Smooth muscle cell (in vitro differentiated cells): ENCODE measurements at regions not wholly inside any gene's neighbourhood (a gene's known extent, or its start where the extent isn't known, plus 50 kb on each side); places are given as distances from the start of the nearest gene placed in this dataset.

Experiments used
- DNase-seq: peaks from one replicate; lab custom pipeline; 2025; ENCODE audit not compliant: unreplicated experiment; lab: John Stamatoyannopoulos, UW
- H2AFZ ChIP-seq: fragments of 200-600 bp; sonication (generic); 2 replicates; pipeline ENCODE4 v1.6.0; 2016; ENCODE audit warnings: antibody characterized with exemption, low read depth, mild to moderate bottlenecking
- H3F3A ChIP-seq: fragments of 200-600 bp; sonication (generic); 2 replicates; pipeline ENCODE4 v1.6.0; 2017; ENCODE audit warnings: antibody characterized with exemption, low read depth
- H3K27ac ChIP-seq: fragments of 200-600 bp; sonication (generic); 2 replicates; pipeline ENCODE4 v1.5.1; 2016; ENCODE audit warnings: low read depth, mild to moderate bottlenecking
- H3K27me3 ChIP-seq: fragments of 200-600 bp; sonication (generic); 2 replicates; pipeline ENCODE4 v1.6.1; 2016; ENCODE audit warnings: low read depth, mild to moderate bottlenecking
- H3K36me3 ChIP-seq: fragments of 200-600 bp; sonication (generic); 2 replicates; pipeline ENCODE4 v1.5.1; 2016; ENCODE audit warnings: low read depth
- H3K4me1 ChIP-seq: fragments of 200-600 bp; sonication (generic); 2 replicates; pipeline ENCODE4 v1.5.1; 2016; ENCODE audit warnings: low read depth
- H3K4me2 ChIP-seq: fragments of 200-600 bp; sonication (generic); 2 replicates; pipeline ENCODE4 v1.6.0; 2016; ENCODE audit warnings: mild to moderate bottlenecking
- H3K4me3 ChIP-seq: fragments of 200-600 bp; sonication (generic); 2 replicates; pipeline ENCODE4 v1.5.1; 2016; ENCODE audit warnings: mild to moderate bottlenecking
- H3K79me2 ChIP-seq: fragments of 200-600 bp; sonication (generic); 2 replicates; pipeline ENCODE4 v1.6.0; 2016; ENCODE audit warnings: low read depth, mild to moderate bottlenecking
- H3K9ac ChIP-seq: fragments of 200-600 bp; sonication (generic); 2 replicates; pipeline ENCODE4 v1.6.0; 2016; ENCODE audit warnings: low read depth
- H3K9me3 ChIP-seq: fragments of 200-600 bp; sonication (generic); replicated peaks from 2 replicates; pipeline ENCODE4 v1.5.1; 2016; ENCODE audit warnings: low read depth
- H4K20me1 ChIP-seq: fragments of 200-600 bp; sonication (generic); 2 replicates; pipeline ENCODE4 v1.6.0; 2016; ENCODE audit warnings: low read depth
- WGBS: methylation state at CpG from one replicate; pipeline ENCODE4 v1.1.7; 2016; ENCODE audit warnings: low lambda C conversion rate; 5-methylcytosine and 5-hydroxymethylcytosine counted together
- TF ChIP-seq, protein P1 (sequence below): fragments of 200-600 bp; sonication (generic); IDR thresholded peaks from 2 replicates; pipeline ENCODE4 v1.5.1; 2017; ENCODE audit warnings: borderline replicate concordance, mild to moderate bottlenecking, antibody characterized with exemption; ENCODE audit not compliant: insufficient read depth, poor library complexity, severe bottlenecking

DNA sequence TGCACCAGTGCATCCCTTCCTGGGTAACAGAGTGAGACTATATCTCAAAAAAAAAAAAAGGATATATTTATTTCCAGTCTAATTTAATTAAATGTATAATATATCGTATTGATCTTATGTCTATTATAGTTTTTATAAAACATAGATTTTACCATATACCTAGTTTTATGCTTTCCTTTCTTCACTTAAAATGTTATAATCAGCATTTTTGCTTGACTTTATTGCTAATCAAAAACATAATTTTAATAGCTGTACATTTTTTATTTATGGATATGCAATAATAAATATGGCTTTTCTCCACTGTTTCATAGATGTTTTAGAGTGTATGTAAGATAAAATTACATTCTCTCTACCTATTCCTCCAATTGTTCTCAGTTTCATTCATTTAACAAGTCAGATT, 958.0 kb downstream of the EPHA4 start:
- DNase-seq = no peak
- H3K4me1 ChIP-seq = no peaks in the 10 kb centered on the region
- no peak overlapping the region for H2AFZ ChIP-seq
- H3K79me2 ChIP-seq = no peaks in the 10 kb centered on the region
- H3K36me3 ChIP-seq = no peaks in the 10 kb centered on the region
- H3F3A ChIP-seq = no peaks in the 10 kb centered on the region
- no peaks in the 10 kb centered on the region for H4K20me1 ChIP-seq
- TF ChIP-seq, protein P1, sequence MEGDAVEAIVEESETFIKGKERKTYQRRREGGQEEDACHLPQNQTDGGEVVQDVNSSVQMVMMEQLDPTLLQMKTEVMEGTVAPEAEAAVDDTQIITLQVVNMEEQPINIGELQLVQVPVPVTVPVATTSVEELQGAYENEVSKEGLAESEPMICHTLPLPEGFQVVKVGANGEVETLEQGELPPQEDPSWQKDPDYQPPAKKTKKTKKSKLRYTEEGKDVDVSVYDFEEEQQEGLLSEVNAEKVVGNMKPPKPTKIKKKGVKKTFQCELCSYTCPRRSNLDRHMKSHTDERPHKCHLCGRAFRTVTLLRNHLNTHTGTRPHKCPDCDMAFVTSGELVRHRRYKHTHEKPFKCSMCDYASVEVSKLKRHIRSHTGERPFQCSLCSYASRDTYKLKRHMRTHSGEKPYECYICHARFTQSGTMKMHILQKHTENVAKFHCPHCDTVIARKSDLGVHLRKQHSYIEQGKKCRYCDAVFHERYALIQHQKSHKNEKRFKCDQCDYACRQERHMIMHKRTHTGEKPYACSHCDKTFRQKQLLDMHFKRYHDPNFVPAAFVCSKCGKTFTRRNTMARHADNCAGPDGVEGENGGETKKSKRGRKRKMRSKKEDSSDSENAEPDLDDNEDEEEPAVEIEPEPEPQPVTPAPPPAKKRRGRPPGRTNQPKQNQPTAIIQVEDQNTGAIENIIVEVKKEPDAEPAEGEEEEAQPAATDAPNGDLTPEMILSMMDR = no peak
- H3K4me2 ChIP-seq = no peak overlapping the region
- H3K27ac ChIP-seq = no peak overlapping the region
- no peaks in the 10 kb centered on the region for H3K27me3 ChIP-seq
- 84% methylated on average over 1 of the region's 1 CpG for WGBS
- H3K9ac ChIP-seq = no peak overlapping the region
- H3K4me3 ChIP-seq = no peak overlapping the region
- H3K9me3 ChIP-seq = no peaks in the 10 kb centered on the region

DNA sequence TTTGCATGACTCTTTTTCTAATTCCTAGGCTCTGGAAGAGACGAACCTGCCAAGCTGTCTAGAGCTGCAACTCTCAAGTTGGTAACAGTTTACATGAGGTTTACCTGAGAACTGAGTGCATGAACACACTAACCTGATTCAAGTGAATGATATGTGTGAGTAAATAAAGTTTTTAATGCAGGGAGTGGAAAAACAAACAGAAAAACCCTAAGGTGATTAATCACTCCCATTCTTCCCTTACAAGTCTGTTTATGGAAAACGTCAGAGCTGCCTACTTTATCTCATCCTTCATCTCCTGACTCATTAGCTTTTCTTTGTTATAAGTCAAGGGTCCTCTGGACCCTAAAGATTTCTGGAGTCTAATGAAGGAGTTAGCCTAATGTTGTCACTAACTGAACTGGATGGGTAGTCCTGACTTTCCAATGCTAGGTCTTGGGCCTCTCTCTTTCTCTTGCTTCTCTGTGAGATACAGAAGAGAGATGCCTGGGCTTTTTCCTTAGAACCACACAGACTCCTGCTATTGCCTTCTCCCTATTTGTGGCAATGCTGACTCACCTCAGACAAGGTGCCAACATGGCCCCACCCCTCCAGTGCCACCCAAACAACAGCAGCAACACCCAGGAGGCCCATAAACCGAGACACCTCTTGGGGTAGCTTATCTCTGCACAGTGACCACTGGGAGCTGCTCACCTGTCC, 952.4 kb downstream of the EPHA4 start:
- Histone ChIP-seq H3K36me3 (no peaks in the 10 kb centered on the region), H4K20me1 (no peaks in the 10 kb centered on the region), H3K27ac (no peak overlapping the region), H3F3A (no peaks in the 10 kb centered on the region), H3K9ac (no peak overlapping the region), H3K4me3 (no peak overlapping the region), H3K4me2 (no peak overlapping the region), H3K79me2 (no peaks in the 10 kb centered on the region), H3K27me3 (peaks cover 8% of the 10 kb centered on the region), H2AFZ (no peak overlapping the region), H3K4me1 (no peaks in the 10 kb centered on the region), H3K9me3 (no peaks in the 10 kb centered on the region)
- 57% methylated on average over 3 of the region's 3 CpGs for WGBS
- TF ChIP-seq, protein P1 = no peak
- no peak for DNase-seq

DNA sequence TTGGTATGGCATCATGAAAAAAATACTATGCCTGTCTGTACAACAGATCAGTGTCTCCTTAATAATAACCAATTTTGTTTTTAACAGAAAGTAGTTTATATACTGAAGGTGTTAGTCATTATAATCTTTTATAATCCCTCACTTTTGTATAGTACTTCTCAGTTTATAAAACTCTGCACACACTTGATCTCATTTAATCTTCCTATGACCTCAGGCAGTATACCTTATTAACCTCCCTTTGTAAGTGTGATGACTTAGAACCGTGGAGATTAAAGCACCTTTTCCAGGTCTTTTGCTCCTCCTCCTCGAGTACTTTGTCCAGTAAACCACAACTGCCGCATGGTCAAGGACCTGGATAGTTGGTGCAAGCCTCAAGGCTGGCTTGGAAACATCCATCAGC, 945.5 kb downstream of the EPHA4 start:
- Histone ChIP-seq H2AFZ (no peak overlapping the region), H3K36me3 (no peaks in the 10 kb centered on the region), H3K4me3 (no peak overlapping the region), H3F3A (no peaks in the 10 kb centered on the region), H3K9me3 (no peaks in the 10 kb centered on the region), H3K27ac (no peak overlapping the region), H3K4me2 (no peak overlapping the region), H3K4me1 (no peaks in the 10 kb centered on the region), H3K79me2 (no peaks in the 10 kb centered on the region), H3K27me3 (peaks cover 18% of the 10 kb centered on the region), H4K20me1 (no peaks in the 10 kb centered on the region), H3K9ac (no peak overlapping the region)
- WGBS = 78% methylated on average over 3 of the region's 3 CpGs
- DNase-seq = no peak
- TF ChIP-seq, protein P1 = no peak

DNA sequence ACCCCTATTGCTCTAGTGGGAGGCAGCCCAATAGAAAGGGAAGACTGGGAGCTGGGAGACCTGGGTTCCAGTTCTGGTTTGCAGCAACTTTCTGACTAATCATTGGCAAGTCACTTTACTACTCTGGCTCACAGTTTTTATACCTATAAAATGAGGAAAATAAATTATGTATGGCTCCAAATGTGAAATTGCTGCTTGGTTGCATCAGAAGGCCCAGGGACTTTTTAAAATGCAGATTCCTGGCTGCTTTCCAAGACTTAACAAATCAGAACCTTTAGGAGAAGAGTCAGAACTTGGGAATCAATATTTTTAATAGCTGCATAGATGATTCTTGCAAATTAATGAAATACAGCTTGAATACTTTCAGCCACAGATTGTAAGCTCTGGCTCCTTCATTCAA, 943.9 kb downstream of the EPHA4 start:
- H3K4me2 ChIP-seq = no peak overlapping the region
- no peak overlapping the region for H3K9ac ChIP-seq
- no peaks in the 10 kb centered on the region for H3F3A ChIP-seq
- H3K9me3 ChIP-seq = no peaks in the 10 kb centered on the region
- DNase-seq = no peak
- no peaks in the 10 kb centered on the region for H3K36me3 ChIP-seq
- H3K4me1 ChIP-seq = no peaks in the 10 kb centered on the region
- H3K27ac ChIP-seq = no peak overlapping the region
- TF ChIP-seq, protein P1 = no peak
- no peaks in the 10 kb centered on the region for H3K79me2 ChIP-seq
- peaks cover 18% of the 10 kb centered on the region for H3K27me3 ChIP-seq
- no peaks in the 10 kb centered on the region for H4K20me1 ChIP-seq
- H2AFZ ChIP-seq = no peak overlapping the region
- H3K4me3 ChIP-seq = no peak overlapping the region
